SU-DHL-6 (cell line): ENCODE measurements at regions not wholly inside any gene's neighbourhood (a gene's known extent, or its start where the extent isn't known, plus 50 kb on each side); places are given as distances from the start of the nearest gene placed in this dataset.

Experiments used
- CTCF ChIP-seq: fragments of 200-600 bp; sonication (generic); IDR thresholded peaks from one replicate; pipeline ENCODE4 v1.5.1; 2017; ENCODE audit warnings: antibody characterized with exemption, mild to moderate bottlenecking, low read length, moderate library complexity; ENCODE audit not compliant: insufficient read depth, poor library complexity, severe bottlenecking
- EZH2phosphoT487 ChIP-seq: fragments of 200-600 bp; sonication (generic), shearing (Covaris generic); conservative IDR thresholded peaks from 2 replicates; pipeline ENCODE4 v1.6.1; 2018; ENCODE audit warnings: mild to moderate bottlenecking, antibody characterized with exemption, low read length, moderate library complexity, mixed read lengths

GRCh38 chr14:98477935-98478334 is 794.1 kb downstream of the BCL11B start:
- TF ChIP-seq CTCF = no peak
- no peak for TF ChIP-seq EZH2phosphoT487
